Iris pigment epithelial cell (primary cell): ENCODE measurements at regions not wholly inside any gene's neighbourhood (a gene's known extent, or its start where the extent isn't known, plus 50 kb on each side); places are given as distances from the start of the nearest gene placed in this dataset.

ENCODE experiments used
- DNase-seq: peaks from one replicate; pipeline ENCODE4 v3.0.0-alpha.2; 2011; ENCODE audit warnings: low read depth

DNA sequence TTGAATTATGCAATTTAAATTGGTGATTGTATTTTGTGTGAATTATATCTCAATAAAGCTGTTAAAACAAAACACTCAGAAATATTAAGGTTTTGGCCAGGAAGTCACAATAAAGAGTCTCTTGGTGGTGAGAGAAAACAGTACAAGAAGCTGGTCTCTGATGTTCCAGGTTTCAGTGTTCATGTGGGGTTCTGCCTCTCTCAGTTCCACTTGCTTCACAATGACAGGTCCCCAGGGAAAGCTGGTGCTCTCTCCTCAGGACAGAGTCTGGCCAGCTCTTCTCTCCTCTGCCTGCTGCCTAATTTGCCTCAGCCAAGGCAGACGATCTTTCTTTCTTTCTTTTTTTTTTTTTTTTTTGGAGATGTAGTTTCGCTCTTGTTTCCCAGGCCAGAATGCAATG is 342.9 kb upstream of the PLXNA2 start:
- no peak for DNase-seq

DNA sequence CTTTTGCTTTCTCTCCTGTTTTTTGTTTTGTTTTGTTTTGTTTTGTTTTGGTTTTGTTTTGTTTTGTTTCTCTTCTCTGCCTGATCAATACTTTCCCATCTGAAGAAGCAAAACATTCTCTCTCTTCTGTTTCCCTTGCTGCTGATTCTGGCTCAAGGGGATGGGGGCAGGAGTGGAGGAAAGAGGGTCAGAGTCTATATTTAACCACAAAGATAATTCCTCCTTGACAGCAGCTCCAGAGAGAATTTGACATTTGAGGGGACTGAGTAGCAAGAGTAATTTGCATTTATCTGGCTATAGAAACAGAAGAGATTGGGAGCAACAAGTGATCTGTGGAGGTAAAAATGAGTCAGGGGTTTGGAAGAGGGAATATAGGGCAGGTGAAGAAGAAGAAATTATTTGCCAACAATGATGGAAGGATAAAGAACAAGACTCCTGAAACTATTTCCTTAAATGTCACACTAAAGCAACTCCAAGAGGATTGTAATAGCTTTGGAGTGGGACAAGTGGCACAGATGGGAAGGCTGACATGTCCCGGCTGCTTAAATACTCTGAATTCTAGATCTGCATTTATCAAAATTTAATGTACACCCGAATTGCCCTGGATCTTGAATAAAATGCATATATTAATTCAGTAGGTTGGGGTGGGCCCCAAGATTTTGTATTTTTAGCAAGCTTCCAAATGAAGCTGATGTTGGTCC is 349.3 kb upstream of the PLXNA2 start:
- no peak for DNase-seq

DNA sequence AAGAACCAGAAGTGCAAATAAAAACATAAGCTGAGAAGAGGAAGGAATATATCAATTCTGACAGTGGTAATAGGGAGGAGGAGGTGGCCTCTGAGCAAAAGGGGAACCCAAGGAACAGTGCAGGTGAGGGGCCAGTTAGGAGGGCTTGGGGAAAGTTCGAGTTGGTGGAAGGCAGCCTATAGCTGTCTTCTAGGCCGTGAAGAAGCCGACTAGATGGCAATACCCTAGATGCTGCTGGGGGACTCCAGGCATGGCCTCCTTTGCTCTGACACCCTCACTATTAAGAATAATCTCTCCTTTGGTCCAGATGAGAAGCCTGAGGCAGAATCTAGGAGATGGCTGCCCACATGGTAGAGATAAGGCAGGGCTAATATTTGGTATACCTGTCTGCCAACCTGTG is 351.1 kb upstream of the PLXNA2 start:
- DNase-seq = no peak

DNA sequence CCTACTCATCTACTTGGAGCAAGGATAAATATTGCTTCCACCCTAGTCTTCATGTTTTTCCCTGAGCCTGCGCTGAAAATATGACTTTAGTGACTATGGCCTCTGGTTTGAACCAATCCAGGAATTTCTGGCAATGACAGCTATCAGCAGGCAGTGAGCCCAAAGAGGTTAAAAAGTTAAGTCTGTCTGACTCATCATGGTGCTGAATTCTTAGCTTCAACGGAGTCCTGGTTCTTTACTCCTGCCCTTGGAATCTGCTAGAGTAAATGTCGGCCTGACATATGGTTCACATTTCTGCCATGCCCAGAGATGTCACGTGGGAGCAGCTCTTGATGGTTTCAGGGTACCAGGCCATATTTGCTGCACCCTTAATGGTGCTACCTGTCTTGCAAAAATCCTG is 351.6 kb upstream of the PLXNA2 start:
- peak; percentile 79 for DNase-seq

DNA sequence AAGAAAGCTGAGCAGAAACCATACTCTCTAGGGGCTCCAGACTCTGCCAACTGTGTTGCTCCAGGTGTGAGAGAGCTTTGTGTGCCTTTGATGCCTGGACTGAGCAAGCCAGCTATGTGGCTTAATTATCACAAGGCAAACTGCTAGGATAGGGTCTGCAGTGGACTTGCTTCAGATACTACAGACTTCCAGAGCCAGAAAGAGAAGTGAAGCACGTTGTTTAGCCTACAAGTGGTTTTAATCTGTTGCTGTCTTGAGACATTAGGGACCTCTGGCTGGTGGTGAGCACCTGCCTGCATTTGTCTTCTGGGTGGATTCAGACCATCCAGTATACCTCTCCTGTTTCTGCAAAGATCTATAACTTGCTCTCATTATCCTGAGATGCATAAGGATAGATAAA is 353.4 kb upstream of the PLXNA2 start:
- DNase-seq = no peak

DNA sequence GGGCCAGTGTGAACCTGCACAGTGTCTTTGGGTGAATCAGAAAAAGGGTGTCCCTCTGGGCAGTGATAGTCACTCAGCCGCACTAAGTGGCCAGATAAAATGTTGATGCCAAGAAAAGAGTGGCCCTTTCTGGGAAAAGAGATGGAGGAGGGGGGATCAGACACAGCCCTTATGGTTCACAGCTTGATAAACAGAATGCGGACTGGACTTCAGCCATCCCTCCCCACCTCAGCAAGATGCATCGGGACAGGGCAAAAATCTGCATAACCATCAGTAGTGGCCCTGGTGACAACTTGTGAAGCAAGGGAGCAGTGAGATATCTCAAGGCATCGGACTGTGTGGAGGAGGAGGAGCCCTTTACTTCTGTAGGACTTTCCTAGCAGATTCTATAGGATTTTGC is 353.8 kb upstream of the PLXNA2 start:
- no peak for DNase-seq

DNA sequence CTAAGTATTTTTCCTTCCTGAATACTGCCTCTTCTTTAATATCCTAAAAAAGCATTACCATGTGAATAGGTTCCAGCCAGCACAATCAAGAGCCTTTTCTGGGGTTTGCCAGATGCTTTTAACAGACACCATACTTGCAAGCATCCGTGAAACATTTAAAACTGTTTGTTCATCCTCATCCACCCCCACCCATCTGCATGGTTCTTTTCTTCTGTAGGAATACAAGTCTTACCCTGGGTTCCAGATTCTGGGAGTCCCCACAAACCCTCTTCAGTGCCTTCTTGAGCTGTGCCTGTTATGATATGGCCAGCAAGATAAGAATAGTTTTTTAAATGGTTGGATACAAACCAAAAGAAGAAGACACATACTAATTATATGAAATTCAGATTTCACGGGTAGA is 354.9 kb upstream of the PLXNA2 start:
- no peak for DNase-seq

DNA sequence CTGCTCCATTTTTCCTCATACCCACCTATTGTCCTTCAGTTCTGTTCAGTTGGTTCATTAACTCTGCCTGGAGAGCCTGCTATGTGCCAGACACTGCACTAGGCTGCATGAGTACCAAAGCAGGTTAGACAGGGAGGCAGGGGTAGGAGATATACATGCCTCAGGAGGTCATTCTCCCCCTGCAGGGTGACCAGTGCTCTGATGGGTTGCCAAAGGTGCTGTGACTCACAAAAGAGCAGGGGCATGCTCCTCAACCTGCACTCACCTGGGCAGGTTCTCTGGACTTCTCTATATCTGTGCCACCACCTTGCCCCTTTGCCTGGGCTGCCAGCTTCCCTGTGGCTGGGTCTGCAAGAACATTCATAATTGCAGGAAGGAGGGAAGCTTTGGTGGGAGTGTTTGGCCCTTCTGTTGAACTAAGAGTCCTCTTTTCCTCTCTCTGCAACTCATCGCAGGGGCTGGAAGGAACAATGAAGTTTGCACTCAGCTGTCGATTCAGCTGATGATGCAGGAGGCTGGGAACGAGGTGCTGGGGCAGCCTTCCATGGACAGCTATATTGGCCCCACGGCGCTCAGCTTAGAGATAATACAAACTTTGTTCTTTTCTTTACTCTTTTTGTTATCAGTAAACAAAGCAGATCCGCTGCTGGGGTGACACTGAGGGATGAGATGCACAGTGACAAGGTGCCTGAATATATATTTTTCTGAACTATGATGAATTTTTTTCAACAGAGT is 356.4 kb upstream of the PLXNA2 start:
- no peak for DNase-seq

DNA sequence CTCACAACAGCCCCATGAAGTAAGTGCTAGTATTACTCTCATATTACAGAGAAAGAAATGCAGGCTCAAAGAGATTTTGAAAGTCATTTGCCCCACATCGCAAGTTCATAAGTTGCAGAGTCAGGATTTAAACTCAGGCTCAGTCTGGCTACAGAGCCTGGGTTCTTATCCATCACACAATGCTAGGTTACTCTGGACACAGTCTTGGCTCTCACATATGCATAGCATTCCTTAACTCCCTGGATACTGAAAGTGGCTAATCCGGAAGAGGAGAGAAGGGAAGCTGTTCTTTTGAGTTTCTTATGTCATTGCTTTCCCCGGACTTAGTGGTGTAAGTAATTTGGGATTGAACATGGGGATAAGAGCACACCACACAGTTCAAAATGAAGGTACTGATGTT is 357.4 kb upstream of the PLXNA2 start:
- no peak for DNase-seq

DNA sequence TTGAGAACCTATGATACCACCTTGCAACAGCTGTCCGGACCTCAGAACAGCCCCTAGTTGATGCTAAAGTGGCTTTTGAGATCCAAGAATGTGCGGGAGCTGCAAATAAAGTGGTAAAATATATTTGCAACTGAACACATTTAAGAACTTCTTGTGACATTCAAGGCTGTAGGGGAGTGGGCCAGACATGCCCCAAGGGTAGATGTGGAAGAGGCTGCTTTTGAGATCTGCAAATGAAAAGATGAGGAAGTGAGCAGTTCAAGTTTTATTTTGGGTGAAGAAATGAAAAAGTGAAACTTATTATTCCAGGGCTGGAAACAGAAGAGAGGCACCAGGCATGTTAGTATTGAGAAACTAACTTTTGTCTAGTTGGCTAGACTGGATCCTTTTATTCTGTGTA is 359.5 kb upstream of the PLXNA2 start:
- no peak for DNase-seq

DNA sequence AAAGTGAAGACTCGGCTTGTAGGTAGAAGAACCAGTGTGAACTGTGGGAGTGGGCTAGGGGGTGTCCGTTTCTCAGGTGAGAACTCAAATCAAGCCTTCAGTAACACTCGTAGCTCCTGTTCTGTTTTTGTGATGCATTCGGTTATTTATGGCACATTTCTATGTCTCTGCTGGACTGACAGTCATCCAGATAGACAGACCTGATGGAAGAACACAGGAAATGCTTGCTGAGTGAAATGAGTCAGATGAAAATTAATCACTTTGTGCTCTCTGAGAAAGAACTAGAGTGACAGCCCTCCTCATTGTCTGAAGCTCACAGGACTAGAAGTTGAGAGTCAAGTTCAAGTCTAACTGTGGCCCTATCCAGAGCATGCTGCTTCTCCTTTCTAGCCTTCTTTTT is 360.1 kb upstream of the PLXNA2 start:
- DNase-seq = peak; percentile 70

DNA sequence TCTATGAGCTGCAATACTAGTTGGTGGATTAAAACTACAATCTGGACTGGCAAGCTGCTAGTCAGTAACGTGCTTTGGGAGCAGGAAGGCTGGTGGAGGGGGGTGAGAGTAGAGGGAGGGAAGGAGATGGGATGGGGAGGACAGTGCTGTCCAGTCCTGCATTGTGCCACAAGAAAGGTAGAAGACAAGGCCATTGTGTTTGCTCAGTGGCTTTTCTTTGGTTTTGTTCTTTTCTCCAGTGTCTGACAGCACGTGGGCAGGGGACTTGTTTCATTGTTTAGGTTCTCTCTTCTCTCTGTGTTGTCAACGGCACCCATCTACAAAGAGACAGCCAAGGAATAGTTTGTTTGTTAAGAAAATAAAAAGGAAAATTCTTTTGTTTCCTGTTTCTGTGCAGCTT is 362.8 kb upstream of the PLXNA2 start:
- no peak for DNase-seq

DNA sequence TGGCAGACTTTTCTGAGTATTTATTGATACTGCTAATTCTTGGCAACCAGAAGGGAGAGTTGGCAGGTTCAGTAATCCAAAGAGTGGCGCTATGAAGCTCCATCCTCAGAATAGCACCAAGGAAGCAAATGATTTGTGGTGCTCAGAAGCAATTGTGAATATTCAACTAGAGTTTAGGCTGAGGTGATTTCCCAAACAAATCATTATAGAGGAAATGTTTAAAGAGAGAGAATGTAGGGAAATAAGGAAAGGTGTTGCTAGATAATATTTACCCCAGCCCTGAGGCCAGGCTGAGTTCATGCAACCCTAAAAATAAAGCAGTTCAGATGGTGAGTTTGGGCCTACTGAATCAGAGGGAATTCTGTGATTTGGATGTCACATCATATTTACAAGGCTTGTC is 363.4 kb upstream of the PLXNA2 start:
- DNase-seq = no peak

DNA sequence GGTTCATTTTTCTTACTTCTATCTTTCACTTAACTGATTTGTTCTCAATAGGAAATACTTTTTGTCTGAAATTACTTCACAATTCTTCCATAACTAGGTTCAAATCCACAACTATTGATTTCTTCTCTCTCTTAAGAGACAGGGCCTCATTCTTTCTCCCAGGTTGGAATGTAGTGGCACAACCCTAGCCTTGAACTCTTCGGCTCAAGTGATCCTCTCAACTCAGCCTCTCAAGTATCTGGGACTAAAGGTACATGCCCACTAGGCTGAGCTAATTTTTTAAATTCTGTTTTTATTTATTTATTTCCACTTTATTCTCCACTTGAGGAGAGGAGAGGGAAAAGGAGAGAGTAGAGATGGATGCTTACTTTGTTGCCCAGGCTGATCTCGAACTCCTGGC is 370.4 kb upstream of the PLXNA2 start:
- no peak for DNase-seq

DNA sequence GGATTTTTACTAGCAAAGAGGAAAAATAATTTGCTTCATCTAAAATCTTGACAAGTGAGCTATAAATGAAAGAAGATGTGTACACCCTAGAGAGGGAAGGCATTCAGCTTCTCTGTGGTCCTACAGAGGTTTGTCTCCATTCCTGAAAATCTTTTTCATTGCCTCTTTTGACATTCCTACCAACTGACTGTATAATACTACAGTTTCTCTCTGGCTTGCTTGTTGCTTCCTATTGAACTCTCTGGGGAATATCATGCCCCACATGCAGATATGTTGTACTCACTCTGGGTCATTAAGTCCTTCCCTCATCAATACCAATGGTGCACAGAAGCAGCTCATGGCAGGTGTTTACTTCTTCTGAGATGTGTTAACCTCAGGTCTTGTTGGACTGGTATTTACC is 371.2 kb upstream of the PLXNA2 start:
- no peak for DNase-seq

DNA sequence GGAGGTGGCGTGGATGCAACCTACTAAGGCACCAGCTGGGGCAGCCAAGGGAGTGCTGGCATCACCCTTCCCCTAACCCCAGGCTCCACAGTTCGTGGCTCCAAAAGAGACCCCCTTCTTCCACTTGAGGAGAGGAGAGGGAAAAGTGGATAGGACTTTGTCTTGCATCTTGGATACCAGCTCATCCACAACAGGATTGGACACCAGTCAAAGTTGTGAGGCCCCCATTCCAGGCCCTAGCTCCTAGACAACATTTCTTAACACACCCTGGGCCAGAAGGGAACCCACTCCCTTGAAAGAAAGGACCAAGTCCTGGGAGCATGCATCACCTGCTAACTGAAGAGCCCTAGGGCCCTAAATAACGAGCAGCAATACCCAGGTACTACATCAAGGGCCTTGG is 372.6 kb upstream of the PLXNA2 start:
- no peak for DNase-seq

DNA sequence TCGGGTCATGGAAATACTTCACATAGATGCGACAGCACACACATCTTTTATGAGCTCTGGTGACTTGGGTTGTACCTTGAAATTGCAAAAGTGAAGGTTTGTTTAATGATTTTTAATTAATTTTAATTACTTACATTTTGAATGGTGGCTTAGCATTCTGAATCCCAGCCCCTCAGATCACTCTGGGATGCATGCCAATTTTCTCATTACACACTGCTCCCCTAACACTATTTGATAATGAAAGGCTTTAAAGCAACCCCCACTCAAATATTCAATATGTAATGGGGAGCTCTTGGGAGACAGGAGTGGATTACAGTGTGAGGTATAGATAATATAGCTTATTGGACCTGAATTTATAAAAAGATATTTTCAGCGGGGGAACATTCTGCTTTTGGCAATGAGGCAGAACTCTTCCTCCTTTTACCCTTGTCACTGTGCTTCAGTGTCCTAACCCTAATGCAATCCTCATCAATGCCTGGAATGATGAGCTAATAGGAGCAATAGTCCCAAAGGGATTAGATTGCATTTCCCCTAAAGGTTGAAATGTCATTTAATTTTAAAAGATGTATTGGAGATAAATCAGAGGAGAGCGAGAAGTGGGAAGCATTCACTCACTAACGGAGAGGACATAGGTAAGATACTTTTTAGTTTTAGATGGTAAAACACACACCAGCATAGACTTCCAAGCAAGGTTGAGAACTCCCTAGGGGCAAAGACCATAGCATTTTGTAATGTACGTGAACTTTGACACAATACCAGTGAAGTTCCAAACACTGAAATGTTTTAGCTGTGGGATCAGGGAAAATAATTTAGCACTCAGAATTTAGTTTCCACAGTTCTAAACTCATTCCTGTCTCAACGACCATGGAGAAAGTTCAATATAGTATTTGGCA is 384.1 kb upstream of the PLXNA2 start:
- DNase-seq = no peak

DNA sequence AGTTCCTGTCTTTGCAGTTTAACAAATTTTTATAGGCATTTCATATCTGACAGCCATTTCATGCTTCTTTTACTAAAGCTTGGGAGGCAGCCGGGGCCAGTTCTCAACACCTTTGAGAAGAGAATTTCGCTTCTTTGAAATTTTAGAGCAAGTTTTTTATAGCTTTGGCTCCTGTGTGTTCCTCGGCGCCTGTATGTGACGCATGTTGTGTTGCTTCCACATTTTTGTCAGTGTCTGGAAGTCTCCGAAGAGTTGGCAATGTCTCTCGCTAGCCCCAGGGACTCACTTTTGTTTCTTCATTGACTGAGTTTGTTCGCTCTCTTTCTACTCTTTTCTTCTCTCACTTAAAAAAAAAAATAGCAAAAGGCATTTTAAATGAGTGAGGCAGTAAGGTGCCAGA is 386.9 kb upstream of the PLXNA2 start:
- DNase-seq = no peak

DNA sequence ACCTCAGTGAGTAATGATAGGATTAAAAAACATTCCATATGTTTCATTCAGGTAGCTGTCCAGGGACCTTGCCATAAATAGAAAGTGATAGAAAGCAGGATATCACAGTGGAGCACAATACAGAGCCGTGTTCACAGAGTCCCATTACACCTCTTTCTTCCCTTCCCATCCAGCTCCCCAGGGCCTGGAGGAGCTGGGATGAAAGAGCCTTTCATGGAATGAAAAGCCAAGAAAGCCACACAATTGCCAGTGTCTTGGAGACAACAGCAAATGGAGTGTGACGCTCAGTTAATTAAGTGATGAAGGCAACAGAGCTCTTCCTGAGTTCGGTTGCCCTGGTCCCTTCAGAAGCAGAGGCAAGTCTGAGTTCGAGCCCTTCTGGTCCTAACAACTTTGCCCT is 387.3 kb upstream of the PLXNA2 start:
- no peak for DNase-seq

DNA sequence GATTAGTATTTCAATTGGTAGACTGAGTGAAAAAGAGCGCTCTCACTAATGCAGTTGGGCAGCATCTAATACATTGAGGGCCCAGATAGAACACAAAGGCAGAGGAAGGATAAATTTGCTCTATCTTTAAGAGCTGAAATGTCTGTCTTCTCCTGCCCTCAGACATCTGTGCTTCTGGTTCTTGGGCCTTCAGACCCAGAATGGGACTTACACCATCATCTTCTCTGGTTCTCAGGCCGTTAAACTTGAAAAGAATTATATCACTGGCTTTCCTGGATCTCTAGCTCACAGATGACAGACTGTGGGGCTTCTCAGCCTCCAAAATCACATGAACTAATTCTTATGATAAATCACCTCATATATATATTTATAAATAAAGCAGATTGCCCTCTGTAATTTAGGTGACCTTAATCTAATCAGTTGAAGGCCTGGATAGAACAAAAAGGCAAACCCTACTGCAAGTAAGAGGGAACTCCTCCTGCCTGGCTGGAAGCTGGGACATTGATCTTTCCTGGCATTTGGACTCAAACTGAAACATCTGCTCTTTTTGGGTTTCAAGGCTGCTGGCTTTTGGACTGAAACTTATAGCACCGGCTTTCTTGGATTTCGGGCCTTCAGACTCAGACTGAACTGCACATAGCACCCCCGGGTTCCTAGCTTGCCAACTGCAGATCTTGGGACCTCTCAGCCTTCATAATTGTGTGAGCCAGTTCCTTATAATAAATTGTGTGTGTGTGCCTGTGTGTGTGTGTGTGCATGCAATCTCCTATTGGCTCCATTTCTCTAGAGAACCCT is 390.4 kb upstream of the PLXNA2 start:
- no peak for DNase-seq

DNA sequence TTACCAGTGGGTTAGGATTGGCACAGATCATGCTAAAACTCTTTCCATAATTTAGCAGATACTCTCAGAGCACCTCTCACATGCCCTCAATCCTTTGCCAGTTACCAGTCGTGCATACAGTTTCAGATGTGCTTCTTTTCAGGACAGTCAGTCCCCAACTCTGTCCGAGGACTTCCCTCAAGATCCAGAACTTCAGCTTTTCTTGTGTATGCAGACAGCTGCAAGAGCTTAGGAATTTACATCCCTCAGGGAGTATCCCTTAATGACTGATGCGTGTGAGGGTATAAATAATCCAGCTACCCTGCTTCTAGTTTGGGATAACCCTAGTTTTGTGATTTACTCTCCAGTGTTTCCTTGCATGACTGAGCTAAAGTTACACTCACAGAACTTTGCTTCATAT is 393.0 kb upstream of the PLXNA2 start:
- no peak for DNase-seq

DNA sequence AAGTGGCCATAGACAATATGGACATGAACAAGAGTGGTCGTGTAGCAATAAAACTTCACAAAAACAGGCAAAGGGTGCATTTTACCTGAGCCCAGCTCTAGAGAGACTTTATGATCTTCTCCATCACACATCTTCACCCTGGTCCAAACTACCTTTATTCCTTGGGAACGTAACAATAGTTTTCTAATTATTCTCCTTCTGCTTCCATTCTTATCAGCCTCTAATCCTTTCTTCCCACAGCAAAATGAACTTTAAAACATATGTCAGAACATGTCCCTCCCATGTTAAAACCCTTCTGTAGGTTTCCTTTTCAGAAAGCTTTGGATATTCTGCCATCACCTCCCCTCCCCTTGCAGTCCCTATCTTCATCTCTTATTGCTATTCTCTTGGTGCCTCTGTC is 395.2 kb upstream of the PLXNA2 start:
- no peak for DNase-seq
